GM21576 (cell line): ENCODE measurements at regions not wholly inside any gene's neighbourhood (a gene's known extent, or its start where the extent isn't known, plus 50 kb on each side); places are given as distances from the start of the nearest gene placed in this dataset.
"Not testable (repeated sequence)": the region's sequence is repeated elsewhere in the genome, so short reads cannot be mapped to it uniquely, and the experiment has no call there.

Experiments used
- ATAC-seq: cut with Tn5 transposase; IDR thresholded peaks from one replicate; pipeline ENCODE4 v1.9.1; 2021; ENCODE audit warnings: mild to moderate bottlenecking, moderate library complexity; ENCODE audit not compliant: unreplicated experiment

DNA sequence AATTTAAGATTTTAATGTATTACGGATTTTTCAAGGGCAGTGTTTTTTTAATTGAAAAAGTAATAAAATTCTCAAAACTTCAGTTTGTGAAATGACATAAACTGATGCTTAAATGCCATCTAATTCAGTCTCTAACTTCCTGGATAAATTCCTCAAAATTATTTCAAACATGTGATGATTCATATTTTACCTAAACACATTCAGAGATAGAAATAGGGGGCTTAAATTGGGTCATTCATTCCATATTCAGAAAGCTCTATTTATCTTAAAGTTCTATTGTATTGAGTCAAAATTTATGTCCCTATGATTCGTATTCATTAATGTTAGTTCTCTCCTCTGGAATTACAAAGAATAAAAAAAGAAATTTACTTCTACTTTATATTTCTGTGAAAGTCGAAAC lies 713.6 kb upstream of the CHRM3 start:
- ATAC-seq: no peak

DNA sequence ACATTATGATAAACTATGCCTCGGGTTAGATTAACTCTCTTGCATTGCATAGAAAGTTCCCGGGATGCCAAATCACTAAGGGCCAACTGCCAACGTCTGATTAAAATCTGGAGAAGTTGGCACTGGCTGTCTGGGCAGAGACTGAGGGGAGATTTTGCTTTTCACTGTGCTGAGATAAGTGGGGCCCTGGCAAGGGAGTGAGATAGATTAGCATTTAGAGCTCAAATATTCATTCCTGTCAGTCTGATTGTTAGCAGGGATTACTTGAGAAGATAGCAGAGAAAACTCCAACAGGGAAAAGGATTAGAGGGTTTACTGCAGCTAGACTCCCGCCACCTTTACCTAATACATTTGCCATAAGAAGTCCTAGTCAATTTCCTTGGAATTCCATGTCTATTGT lies 714.1 kb upstream of the CHRM3 start:
- ATAC-seq: no peak

DNA sequence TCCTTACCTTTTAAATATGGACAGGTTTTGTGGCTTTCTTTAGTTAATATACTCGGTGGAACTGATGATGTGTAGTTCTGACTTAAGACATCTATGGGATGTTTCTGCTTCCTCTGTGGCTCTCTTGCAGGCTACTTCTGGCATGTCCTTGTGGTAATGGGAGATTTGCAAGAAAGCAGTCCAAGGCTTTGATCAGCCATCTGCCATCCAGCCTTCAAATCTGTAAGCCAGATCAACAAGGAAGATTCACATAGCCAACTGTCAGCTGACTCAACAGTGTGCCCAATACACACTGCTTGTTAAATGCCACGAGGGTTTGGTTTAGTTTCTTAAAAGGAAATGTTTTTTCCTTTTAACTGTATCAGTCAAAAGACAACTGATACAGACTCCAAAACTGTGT lies 722.2 kb upstream of the CHRM3 start:
- ATAC-seq: no peak

DNA sequence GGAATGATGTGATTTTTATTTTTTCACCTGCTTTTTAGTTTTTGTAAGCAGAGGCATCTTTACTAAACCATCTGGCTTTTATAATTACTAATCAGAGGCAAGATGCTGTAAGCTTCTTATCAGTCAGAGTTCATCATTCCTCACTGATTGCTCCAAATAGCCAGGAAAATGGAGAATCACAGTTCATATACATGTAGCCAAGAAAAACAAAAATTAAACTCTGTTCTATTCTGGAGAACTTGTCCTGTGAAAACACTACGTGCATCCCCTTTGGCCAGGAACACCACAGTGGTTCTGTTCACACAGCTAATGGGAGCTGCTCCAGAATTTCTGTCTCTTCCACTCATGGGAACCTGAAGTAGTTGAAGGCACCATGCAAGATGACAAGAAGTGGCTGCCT lies 725.5 kb upstream of the CHRM3 start:
- ATAC-seq: no peak

DNA sequence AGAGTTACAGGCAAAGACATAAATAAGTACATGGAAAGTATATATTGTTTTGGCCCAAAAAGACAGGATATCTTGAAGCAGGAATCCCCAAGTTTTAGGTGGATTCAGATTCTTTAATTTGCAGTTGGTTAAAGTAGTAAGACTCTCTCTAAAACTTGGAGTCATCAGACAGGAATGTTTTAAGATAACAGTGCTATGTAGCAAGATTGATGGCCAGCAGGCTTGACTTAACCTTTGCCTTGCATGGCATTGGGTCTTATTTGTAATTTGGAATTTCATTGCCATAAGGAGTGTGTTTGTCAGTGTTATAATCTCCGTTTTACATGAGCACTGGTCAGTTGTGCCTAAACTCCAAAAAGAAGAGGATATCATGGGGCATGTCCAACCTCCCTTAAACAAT lies 727.6 kb upstream of the CHRM3 start:
- ATAC-seq: no peak

DNA sequence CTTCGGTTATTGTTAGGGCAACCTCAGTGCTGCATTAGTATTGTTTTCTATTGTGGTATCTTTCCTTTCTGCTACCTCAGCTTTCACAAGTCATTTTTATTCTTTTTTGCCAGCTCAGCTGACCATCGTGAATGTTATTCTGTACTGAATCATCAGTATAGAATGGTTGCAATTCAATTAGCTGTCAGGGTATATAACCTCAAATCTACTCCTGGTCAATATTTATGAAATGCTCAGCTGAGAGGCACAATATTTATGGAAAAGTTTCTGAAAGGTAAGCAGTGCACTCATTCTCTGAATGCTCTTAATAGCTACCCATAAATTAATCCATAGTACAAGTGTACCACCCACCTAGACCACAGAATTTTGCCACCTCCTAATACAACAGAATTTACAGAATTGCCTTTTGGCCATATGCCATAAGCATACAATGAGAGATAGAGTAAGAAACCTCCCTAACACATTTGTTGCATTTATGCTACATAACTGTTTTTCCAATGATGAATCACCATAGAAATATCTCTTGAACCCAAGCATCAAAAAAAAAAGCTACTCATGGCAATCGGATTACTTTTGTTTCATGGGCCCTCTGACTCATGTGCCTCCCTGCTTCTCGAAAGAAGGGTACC lies 732.6 kb upstream of the CHRM3 start:
- ATAC-seq: no peak

DNA sequence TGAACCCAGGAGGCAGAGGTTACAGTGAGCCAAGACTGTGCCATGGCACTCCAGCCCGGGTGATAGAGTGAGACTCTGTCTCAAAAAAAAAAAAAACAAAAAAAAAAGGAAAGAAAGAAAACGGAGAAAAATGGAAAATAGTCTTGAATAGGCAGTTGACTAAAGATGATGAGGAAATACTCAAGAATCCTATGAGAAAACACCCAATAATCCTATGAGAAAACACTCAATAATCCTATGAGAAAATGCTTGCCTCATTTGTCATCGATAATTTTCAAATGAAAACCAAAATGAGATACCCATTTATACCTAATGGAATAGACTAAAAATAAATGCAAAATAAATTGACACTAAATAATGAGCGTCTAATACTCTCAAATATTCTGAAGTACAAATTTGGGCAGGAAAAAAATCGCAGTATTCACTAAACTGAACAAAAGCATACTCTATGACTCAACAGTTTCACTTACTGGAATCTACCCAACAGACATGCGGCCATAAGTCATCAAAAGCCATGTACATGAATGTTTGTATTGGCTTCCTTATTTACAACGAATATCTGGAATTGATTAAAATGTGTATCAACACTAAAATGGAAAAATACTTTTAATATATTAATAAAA lies 733.9 kb upstream of the CHRM3 start:
- no peak for ATAC-seq

DNA sequence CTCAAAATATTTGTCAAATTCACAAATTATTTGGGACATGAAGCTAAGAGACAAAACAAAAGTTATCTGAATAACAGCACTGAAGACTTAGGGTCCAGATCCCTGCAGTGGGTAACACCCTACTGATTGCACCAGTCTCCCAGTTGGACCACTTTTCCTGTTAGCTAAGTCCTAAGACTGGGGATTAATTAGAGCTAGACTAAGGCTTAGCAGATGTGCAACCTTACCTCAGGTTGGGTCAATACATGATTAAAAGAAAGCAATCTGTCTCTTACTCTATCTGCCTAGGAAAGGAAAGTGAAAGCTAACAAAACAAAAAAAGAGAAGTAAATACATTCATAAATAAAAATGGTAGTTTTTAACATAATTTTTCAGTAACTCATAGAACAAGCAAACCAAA lies 737.2 kb upstream of the CHRM3 start:
- no peak for ATAC-seq

DNA sequence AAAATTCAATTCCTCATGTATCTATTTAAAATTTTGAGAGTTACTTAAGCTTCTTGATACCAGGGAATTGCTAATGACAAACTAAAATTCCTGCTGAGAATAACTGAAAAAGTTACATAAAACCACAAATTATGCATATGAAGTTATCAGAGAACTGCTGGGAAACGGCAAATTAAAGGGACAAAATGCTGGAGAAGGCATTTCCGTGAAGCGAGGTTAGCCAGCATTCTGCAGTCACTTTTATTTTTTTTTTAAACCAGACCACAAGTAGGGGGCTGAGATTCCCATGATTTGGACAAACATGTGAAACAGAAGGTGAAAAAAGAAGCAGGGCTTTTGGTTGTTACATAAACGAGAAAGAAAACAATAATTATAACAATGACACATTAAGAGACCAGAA lies 737.6 kb upstream of the CHRM3 start:
- no peak for ATAC-seq

DNA sequence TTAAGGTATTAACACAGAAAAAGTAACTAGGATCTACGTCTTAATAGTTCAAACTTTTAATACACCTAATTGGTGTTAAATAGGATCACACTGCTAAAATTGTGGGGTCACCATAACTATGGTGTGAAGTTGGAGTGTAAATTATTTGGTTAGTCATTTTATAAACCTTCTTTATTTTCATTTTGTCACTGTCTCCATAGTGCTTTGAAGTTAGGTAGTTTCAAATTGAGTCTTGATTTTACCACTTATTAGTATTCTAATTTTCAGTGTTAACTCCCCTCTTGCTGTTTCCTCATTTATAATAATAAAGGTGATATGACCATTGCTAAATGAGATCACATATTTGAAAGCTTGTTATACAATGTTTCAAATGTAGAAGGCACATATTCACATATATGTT lies 738.1 kb upstream of the CHRM3 start:
- ATAC-seq: no peak

DNA sequence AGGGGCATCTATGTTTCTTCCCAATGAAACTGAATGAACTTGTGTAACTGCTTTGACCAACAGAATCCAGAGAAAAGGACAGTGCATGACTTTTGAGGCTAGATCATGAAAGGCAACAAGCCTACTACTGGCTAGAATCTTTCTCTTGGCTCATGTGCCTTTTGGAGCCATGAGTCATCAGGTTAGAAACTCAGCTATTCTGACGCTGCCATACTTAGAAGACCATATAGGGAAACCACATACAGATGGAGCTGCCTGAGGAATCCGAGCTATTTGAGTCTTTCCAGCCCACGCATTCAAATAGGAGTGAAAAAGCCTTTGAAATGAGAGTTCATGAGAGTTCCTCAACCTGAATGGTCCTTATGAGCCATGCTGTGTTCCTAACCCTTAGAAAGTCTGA lies 738.5 kb upstream of the CHRM3 start:
- no peak for ATAC-seq

DNA sequence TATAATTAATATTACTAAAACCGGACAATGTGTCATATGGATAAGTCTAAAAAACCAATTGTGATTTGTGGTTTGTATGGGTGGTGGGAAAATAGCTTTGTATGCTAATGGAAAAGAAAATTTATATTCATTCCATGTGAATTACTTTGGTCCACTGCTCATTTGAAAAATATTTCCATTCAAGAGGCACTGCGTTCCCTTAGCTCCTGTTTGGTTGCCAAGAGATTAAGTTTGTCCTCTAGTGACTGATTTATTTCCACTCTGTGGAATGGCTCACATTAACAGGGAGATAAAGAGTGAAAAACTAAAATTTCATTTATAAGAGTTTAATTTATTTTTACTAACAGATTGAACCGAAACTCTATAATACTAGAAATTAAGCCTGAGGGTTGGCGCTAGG lies 744.1 kb upstream of the CHRM3 start:
- ATAC-seq: no peak

DNA sequence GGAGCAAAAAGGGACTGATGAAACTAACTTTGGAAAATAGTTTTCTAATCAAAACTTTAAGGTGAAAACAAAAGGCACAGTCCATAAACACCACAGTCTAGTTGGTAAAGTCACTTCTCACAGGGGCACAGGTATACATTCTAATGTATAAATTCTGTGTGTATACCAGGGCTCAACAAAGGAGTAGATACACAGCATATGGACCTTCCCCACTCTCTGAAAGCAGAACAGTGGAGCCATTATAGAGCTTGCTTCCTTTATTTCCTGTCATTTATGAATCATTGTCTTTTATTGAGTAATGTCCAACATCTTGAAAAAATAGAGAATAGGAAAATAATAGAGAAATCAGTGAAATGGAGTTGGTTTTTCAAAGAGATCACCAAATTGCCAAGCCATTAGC lies 746.5 kb upstream of the CHRM3 start:
- no peak for ATAC-seq

DNA sequence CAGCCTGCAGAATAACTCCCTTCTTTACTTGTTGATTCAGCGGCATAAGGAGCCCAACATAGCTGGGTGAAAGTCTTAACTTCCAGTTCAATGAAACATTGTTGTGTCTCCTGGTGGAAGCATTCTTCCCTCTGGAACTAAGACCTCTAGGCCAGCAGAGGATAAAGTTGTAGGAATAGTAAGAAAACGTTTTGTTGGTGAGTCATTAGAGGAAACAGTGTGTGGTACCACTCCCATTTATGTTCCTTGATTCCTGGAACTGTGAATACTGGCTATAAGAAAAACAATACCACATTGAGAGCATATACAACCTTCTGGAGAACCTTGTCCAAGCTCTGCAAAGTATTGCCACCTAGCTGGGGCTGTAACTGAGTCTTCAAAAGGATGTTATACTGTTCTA lies 737.4 kb upstream of the ZP4 start:
- ATAC-seq: no peak

DNA sequence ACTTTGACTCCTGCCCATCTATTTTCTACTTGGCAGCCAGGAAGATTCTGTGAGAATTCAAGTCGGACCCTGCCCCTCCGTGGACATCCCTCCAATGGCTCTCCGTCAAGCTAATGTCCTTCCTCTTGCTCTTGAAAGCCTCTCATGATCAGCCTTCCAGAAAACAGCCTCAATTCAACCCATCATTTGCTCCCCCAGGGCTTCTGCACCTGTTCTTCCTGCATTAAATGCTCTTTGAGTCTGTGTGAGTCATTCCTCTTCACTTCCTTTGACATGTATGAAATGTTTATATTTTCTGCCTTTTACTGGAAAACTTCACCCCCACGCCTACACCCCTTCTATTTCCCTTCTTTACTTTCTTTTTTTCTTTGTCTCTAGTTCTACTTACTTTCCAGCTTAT lies 734.1 kb upstream of the ZP4 start:
- ATAC-seq: no peak

DNA sequence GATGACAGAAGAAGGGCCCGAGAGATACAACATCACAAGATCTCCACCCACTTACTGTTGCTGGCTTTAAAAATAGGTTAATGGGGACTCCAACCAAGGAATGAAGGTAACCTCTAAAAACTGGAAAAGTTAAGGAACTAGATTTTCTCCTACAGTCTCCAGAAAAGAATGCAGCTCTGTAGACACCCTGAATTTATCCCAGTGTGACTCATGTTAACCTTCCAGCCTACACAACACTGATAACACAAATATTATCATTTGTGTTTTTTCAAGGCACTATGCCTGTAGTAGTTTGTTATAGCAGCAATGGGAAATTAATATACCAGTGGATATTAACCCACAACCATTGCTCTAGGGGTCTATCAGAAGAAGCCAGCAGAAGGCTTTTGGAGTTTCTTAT lies 730.7 kb upstream of the ZP4 start:
- ATAC-seq: no peak

DNA sequence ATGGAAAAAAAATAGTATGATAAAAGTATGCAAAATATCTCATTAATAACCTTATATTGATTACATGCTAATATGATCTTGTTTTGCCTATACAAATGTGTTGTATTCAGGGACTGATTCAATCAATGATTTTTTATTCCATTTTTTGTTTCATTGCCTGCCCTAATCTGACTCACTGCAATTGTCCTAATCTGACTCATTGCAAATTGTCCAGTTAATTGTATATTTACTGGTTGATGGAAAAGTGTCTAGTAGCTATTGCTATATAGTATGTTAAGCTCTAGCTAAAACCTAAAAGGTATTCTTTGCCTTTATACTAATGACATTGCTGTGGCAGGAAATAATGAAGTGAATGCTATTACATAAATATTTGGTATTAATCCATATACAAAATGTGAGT lies 728.9 kb upstream of the ZP4 start:
- ATAC-seq: no peak

DNA sequence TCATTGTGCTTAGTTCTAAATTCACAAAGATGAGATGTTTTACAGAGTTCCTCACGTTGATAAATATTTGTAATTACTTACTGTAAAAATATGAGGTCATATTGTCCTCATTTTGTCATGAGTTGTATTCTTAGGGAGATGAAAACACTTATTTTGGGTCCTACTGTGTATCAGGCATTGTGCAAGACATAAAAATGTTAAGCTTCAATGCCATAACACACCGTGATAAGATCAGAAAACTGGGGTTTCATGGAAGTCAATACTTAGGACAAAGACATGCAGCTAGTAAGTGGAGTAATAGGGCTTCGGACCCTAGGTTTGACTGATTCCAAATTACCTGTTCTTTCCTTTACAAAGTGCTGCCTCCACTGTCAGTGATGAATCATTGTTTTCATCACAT lies 720.7 kb upstream of the ZP4 start:
- ATAC-seq: no peak

DNA sequence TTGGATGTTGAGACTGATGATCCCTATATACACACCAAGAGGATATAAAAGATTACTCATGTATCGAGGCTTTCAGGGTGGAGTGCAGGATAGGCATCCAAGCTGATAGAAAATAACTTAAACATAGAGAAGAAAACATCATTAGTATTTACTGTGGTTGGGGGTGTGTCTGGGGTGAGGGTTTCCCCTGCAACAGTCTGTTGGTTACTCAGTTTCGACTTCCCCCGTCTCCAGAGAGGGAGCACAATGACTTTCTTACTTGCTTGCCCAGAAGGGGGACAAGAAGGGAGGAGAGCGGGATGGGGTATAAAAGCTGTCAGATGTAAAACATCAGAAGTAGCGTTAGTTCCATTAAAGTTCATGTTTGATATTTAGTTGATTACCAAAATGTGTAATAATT lies 717.4 kb upstream of the ZP4 start:
- ATAC-seq: no peak

DNA sequence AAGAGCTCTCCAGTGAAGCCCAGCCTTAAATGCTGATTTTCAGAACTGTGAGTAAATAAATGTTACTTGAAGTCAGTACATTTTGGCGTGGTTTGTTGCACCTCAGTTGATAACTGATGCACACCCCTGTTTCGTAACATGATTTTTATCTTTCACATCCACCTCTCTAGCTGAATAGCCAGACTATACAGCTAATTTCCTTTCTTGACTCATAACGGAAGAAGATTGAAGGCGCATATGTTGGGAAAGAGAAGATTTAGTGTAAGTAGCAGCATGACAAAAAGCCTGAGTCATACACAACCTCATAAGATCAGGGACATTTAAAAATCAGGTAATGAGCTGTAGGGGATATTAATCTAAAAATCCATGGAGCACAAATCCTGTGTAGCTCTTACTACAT lies 716.2 kb upstream of the ZP4 start:
- ATAC-seq: no peak

DNA sequence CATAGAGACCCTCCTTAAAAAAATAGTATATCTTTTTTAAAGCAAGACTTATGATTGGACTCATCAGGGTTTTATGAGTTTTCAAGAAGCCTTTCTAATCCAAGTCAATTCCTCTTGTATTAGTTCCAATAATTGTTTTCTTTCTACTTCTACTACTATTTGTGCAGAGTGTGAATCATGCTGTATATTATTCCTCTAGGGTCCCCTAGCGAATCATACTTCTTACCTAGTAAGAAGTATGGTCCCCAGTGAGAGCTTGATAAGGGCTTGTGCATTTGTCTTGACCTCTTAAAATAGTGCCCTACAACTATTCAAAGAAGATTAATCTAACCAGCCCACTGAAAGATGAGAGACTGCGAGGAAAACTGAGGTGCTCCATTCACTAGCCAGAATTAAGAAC lies 715.7 kb upstream of the ZP4 start:
- ATAC-seq: no peak

DNA sequence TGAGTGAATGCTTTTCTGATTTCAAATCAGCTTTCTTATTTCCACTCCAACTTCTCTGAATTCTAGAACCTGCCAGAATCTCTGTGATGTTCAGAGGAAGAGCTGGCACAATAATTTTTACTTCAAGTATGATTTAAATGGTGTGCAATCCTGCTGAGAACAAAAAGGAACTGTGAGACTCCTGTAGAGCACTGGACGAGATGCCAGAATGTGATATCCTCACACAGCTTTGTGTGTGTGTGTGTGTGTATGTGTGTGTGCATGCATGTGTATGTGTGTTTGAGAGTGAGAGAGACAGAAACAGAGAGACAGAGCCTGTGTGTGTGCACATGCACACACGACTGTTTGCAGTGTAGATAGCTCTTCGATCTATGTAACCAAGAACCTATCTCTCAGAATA lies 713.6 kb upstream of the ZP4 start:
- ATAC-seq: no peak

DNA sequence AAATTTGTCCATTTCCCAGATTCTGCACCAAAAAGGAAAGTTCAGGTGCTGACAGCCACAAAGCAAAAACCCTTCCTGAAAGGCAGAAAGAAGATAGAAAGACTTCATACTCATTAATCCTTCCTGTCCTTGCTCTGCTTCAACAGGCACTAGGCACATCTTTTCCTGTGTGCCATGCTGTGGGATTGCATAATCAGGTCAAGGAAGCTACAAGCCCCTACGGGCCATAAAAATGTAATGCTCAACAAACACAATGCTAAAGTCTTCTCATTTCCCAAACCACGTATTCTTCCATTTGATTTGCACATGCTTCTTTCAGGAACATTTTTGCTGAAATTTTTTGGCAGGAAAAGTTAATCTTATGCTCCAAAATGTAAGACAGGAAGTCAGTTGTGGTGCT lies 710.9 kb upstream of the ZP4 start:
- ATAC-seq: not testable (repeated sequence)
